Uterus (tissue), 3 donors: ENCODE measurements at regions not wholly inside any gene's neighbourhood (a gene's known extent, or its start where the extent isn't known, plus 50 kb on each side); places are given as distances from the start of the nearest gene placed in this dataset.
"Not testable (repeated sequence)": the region's sequence is repeated elsewhere in the genome, so short reads cannot be mapped to it uniquely, and the experiment has no call there.

ENCODE experiments used
- DNase-seq, 2 donors: peaks; one replicate each; pipeline ENCODE4 v3.0.0-alpha.2; 2019 to 2020
- H3K27ac ChIP-seq, 2 donors: fragments of 200-600 bp; sonication (generic); 1 replicate in 1 of 2; 2 replicates in 1 of 2; pipeline ENCODE4 v1.5.1; 2016 to 2018
- H3K27me3 ChIP-seq, 2 donors: fragments of 200-600 bp; sonication (generic); one replicate each; pipeline ENCODE4 v1.5.1; 2018 to 2019; ENCODE audit warnings: control low read depth in 1 of 2
- H3K36me3 ChIP-seq, 2 donors: fragments of 200-600 bp; sonication (generic); one replicate each; pipeline ENCODE4 v1.5.1; 2019; ENCODE audit warnings: control low read depth in 1 of 2
- H3K4me1 ChIP-seq, 2 donors: fragments of 200-600 bp; sonication (generic); one replicate each; pipeline ENCODE4 v1.5.1; 2018 to 2019; ENCODE audit warnings: control low read depth in 1 of 2
- H3K4me3 ChIP-seq, 2 donors: fragments of 200-600 bp; sonication (generic); 1 replicate in 1 of 2; 2 replicates in 1 of 2; pipeline ENCODE4 v1.5.1; 2018 to 2019; ENCODE audit warnings: mild to moderate bottlenecking in 1 of 2
- H3K9me3 ChIP-seq, 2 donors: fragments of 200-600 bp; sonication (generic); one replicate each; pipeline ENCODE4 v1.5.1; 2019; ENCODE audit warnings: control low read depth in 1 of 2
- POLR2A ChIP-seq, 2 donors: fragments of 450-650 bp; IDR thresholded peaks; one replicate each; pipeline ENCODE4 v1.6.1; 2016; ENCODE audit warnings: antibody characterized with exemption in 2 of 2, mild to moderate bottlenecking in 1 of 2, moderate library complexity in 1 of 2
- intact Hi-C: fragments of 100-400 bp; cut with DNase I; formaldehyde crosslinking; loops from one replicate; pipeline ENCODE4 v1.15.1; 2023; ENCODE audit warnings: low total_unique reads
- TF ChIP-seq, protein P1 (sequence below), 4 experiments: fragments of 200-600 bp in 2 of 4; fragments of 450-650 bp in 2 of 4; sonication (generic) in 2 of 4; IDR thresholded peaks; one replicate each; pipeline ENCODE4 v1.5.1; 2016 to 2019; ENCODE audit warnings: antibody characterized with exemption in 4 of 4, mild to moderate bottlenecking in 2 of 4, moderate library complexity in 1 of 4
- donor health status: DM: yes; HTN: yes; CAD: no.

DNA sequence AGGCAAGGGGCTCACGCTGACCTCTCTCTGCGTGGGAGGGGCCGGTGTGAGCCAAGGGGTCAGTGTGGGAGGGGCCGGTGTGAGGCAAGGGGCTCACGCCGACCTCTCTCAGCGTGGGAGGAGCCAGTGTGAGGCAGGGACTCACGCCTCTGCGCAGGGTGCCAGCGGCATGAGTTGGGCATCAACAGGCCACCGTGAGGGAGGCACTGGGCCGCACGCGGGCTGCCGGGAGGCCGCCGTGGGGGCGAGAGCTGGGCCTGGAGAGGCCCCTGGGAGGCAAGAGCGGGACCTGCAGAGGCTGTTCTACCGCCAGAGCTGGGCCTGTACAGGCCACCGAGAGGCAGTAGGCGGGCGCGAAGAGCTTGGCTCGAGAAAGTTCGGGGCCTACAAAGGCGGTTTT lies 255.6 kb upstream of the NUPR2 start:
- H3K36me3 ChIP-seq, H3K9me3 ChIP-seq, H3K4me3 ChIP-seq, H3K4me1 ChIP-seq, H3K27ac ChIP-seq, H3K27me3 ChIP-seq, intact Hi-C loops: not testable (repeated sequence)
- peak; percentile 34 to 42 for DNase-seq

DNA sequence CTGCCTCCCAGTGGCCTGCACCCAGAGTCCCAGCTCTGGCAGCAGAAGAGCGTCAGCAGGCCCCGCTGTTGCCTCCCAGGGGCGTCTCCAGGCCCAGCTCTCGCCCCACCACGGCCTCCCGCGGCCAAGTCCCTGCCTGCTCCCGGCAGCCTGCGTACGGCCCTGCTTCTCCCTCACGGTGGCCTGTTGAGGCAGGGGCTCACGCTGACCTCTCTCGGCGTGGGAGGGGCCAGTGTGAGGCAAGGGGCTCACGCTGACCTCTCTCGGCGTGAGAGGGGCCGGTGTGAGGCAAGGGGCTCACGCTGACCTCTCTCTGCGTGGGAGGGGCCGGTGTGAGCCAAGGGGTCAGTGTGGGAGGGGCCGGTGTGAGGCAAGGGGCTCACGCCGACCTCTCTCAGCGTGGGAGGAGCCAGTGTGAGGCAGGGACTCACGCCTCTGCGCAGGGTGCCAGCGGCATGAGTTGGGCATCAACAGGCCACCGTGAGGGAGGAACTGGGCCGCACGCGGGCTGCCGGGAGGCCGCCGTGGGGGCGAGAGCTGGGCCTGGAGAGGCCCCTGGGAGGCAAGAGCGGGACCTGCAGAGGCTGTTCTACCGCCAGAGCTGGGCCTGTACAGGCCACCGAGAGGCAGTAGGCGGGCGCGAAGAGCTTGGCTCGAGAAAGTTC lies 254.1 kb upstream of the NUPR2 start:
- H3K4me1 ChIP-seq, H3K36me3 ChIP-seq, H3K27ac ChIP-seq, H3K4me3 ChIP-seq, H3K9me3 ChIP-seq, H3K27me3 ChIP-seq, DNase-seq, intact Hi-C loops: not testable (repeated sequence)

DNA sequence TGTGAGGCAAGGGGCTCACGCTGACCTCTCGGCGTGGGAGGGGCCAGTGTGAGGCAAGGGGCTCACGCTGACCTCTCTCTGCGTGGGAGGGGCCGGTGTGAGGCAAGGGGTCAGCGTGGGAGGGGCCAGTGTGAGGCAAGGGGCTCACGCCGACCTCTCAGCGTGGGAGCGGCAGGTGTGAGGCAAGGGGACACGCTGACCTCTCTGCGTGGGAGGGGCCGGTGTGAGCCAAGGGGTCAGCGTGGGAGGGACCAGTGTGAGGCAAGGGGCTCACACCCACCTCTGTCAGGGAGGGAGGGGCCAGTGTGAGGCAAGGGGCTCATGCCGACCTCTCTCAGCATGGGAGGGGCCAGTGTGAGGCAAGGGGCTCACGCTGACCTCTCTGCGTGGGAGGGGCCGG lies 251.7 kb upstream of the NUPR2 start:
- H3K4me1 ChIP-seq, H3K9me3 ChIP-seq, H3K27me3 ChIP-seq, H3K36me3 ChIP-seq, H3K27ac ChIP-seq, DNase-seq, H3K4me3 ChIP-seq, intact Hi-C loops: not testable (repeated sequence)

DNA sequence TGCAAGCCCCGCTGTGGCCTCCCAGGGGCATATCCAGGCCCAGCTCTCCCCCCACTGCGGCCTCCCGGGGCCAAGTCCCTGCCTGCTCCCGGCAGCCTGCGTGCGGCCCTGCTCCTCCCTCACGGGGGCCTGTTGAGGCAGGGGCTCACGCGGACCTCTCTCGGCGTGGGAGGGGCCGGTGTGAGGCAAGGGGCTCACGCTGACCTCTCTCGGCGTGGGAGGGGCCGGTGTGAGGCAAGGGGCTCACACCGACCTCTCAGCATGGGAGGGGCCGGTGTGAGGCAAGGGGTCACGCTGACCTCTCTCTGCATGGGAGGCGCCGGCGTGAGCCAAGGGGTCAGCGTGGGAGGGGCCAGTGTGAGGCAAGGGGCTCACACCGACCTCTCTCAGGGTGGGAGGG lies 251.2 kb upstream of the NUPR2 start:
- H3K36me3 ChIP-seq, H3K4me1 ChIP-seq, H3K9me3 ChIP-seq, H3K27me3 ChIP-seq, H3K4me3 ChIP-seq, H3K27ac ChIP-seq, intact Hi-C loops: not testable (repeated sequence)
- DNase-seq = peak in 1 of 2 donors; percentile 21

DNA sequence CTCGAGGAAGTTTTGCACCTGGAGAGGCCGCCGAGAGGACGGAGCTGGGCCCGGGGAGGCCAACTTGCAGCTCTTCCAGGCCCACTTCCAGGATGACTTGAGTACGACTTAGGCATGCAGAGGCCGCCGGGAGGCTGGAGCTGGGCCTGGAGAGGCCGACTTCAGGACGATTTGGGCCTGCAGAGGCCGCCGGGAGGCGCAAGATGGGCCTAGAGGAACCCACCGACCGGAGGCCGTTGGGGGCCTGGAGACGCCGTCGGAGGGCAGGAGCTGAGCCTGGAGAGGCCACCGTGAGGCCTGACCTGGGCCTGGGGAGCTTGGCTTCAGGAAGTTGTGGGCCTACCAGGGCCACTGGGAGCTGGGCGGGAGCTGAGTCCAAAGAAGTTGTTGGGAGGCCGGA lies 250.5 kb upstream of the NUPR2 start:
- H3K4me3 ChIP-seq, H3K9me3 ChIP-seq, H3K4me1 ChIP-seq, DNase-seq, H3K27ac ChIP-seq, H3K27me3 ChIP-seq, intact Hi-C loops, H3K36me3 ChIP-seq: not testable (repeated sequence)

DNA sequence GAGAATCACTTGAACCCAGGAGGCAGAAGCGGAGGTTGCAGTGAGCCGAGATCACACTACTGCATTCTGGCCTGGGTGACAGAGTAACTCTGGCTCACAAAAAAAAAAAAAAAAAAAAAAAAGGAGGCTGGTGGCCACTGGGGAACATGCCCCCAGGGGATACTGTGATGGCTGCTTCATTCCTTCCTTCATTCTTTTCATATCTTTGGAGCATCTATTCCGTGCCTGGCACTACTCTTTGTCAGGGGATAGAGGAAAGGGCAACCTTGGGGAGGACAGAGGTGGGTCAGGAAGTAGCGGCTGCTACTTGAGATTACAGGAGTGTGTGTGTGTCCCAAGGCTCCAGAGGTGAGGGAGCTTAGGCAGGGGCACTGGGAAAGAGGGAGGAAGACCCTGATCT lies 236.4 kb upstream of the NUPR2 start:
- H3K4me3 ChIP-seq, H3K27me3 ChIP-seq, H3K4me1 ChIP-seq, H3K9me3 ChIP-seq, H3K27ac ChIP-seq, intact Hi-C loops, H3K36me3 ChIP-seq, DNase-seq: not testable (repeated sequence)

DNA sequence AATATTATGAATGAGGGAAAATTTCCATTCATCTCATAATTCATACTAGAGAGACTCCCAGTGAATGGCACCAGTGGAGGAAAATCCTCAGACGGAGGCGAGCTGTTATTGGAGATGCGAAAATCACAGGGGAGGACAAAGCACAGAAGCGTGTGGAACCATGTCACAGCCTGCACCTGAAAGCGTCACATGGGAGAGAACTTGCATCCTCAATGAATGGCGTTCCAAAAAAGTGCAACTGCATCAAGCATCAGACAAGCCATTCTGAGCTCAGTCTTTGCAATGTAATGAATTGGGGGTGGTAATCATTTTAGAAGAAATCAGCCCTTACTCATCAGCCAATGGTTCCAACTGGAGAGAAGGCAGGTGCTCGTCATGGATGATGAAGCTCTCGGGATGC lies 235.0 kb upstream of the NUPR2 start:
- H3K9me3 ChIP-seq, H3K27ac ChIP-seq, H3K4me1 ChIP-seq, DNase-seq, H3K36me3 ChIP-seq, intact Hi-C loops, H3K27me3 ChIP-seq, H3K4me3 ChIP-seq: not testable (repeated sequence)

DNA sequence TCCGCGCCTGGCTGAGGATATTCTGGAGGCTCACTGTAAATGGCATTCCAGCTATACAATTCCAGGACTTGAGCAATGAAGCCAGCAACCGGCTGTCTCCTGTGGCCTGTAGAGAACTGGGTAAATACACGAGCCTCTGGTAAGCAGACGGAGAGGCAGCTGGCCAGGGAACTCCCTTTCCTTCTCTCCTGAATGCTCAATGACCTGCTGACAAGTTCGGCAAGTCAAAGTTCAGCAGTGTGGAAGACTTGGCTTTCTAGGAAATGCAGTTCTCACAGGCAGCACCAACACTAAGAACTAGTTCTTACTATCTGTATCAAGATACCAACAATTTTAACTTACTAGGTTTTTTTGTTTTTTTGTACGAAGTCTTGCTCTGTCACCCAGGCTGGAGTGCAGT lies 232.1 kb upstream of the NUPR2 start:
- H3K9me3 ChIP-seq, H3K27me3 ChIP-seq, H3K27ac ChIP-seq, H3K36me3 ChIP-seq, DNase-seq, H3K4me3 ChIP-seq, intact Hi-C loops, H3K4me1 ChIP-seq: not testable (repeated sequence)

DNA sequence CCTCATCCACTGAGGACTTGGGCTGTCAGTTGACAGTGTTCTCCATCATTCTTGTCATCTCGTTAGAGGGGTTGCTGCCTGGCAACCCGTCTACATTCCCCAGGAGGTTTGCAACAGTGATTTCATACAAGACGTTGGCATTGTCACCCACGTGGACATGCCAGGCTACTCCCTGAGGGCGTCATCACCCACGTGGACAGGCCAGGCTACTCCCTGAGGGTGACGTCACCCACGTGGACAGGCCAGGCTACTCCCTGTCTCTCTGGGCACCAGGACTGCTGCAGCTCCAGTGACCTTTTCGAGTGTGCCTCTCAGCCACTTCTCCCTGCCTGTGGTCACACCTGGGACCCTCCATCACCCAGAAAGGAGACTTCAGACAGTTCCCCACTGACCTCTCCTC lies 212.1 kb upstream of the NUPR2 start:
- H3K27me3 ChIP-seq, H3K9me3 ChIP-seq, H3K4me1 ChIP-seq, DNase-seq, intact Hi-C loops, H3K27ac ChIP-seq, H3K4me3 ChIP-seq, H3K36me3 ChIP-seq: not testable (repeated sequence)

DNA sequence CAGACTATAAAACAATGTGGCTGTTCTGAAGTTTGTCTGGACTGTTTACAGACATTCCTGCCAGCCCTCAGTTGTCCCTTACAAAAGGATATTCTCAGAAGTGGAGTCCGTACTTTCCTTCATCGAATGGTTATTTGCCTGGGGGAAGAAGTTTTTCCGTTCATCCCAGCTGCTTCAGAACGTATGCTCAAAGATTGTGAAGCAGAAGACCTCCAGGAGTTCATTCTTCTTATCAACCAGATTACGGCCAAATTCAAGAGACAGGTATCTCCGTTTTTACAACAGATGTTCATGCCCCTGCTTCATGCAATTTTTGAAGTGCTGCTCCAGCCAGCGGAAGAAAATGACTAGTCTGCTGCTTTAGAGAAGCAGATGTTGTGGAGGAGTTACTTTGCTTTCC lies 174.3 kb upstream of the NUPR2 start:
- intact Hi-C loops = no loop called here

More for the DNA sequence above, 174.3 kb upstream of the NUPR2 start:
- H3K27ac ChIP-seq = no peak overlapping the region
- no peaks in the 10 kb centered on the region for H3K27me3 ChIP-seq
- no peak overlapping the region for H3K4me3 ChIP-seq
- TF ChIP-seq POLR2A (IDR thresholded peaks at IDR 0.05) = no peak
- TF ChIP-seq, protein P1, sequence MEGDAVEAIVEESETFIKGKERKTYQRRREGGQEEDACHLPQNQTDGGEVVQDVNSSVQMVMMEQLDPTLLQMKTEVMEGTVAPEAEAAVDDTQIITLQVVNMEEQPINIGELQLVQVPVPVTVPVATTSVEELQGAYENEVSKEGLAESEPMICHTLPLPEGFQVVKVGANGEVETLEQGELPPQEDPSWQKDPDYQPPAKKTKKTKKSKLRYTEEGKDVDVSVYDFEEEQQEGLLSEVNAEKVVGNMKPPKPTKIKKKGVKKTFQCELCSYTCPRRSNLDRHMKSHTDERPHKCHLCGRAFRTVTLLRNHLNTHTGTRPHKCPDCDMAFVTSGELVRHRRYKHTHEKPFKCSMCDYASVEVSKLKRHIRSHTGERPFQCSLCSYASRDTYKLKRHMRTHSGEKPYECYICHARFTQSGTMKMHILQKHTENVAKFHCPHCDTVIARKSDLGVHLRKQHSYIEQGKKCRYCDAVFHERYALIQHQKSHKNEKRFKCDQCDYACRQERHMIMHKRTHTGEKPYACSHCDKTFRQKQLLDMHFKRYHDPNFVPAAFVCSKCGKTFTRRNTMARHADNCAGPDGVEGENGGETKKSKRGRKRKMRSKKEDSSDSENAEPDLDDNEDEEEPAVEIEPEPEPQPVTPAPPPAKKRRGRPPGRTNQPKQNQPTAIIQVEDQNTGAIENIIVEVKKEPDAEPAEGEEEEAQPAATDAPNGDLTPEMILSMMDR (IDR thresholded peaks at IDR 0.05) = no peak
- no peaks in the 10 kb centered on the region for H3K9me3 ChIP-seq
- H3K4me1 ChIP-seq = no peaks in the 10 kb centered on the region
- H3K36me3 ChIP-seq = no peaks in the 10 kb centered on the region
- DNase-seq = no peak
